OCI-LY7 (cell line): ENCODE measurements at regions not wholly inside any gene's neighbourhood (a gene's known extent, or its start where the extent isn't known, plus 50 kb on each side); places are given as distances from the start of the nearest gene placed in this dataset.

Experiments used
- BruUV-seq: library from RNA; stranded (reverse); fragments of 400-500 nt; replicated peaks from 2 replicates; lab custom pipeline; 2021; lab: Mats Ljungman, UMichigan
- CTCF ChIA-PET: fragments of 300-600 bp; sonication (Branson Sonifier 250); formaldehyde crosslinking; loops from one replicate; lab custom pipeline; 2022; ENCODE audit warnings: antibody characterized with exemption; ENCODE audit not compliant: unreplicated experiment; lab: Charles Lee
- POLR2A ChIA-PET: fragments of 300-600 bp; sonication (Branson Sonifier 250); formaldehyde crosslinking; loops from one replicate; lab custom pipeline; 2022; ENCODE audit warnings: antibody characterized with exemption; lab: Charles Lee
- DNase-seq: peaks from one replicate; pipeline ENCODE4 v3.0.0-alpha.2; 2015; ENCODE audit warnings: low spot score
- H2AFZ ChIP-seq: fragments of 200-600 bp; sonication (generic), shearing (Covaris generic); 2 replicates; pipeline ENCODE4 v1.6.1; 2014; ENCODE audit warnings: mild to moderate bottlenecking, antibody characterized with exemption, low read length, moderate library complexity
- H3K27ac ChIP-seq: fragments of 200-600 bp; sonication (generic); 2 replicates; pipeline ENCODE4 v1.5.1; 2014; ENCODE audit warnings: mixed run types, low read depth, mild to moderate bottlenecking, moderate library complexity, low read length, inconsistent platforms; ENCODE audit not compliant: poor library complexity, severe bottlenecking
- H3K36me3 ChIP-seq: fragments of 200-600 bp; sonication (generic); 2 replicates; pipeline ENCODE4 v1.6.1; 2014; ENCODE audit warnings: mild to moderate bottlenecking, antibody characterized with exemption, low read length, moderate library complexity, mixed read lengths; ENCODE audit not compliant: insufficient read depth
- H3K4me1 ChIP-seq: fragments of 200-600 bp; sonication (generic); 2 replicates; pipeline ENCODE4 v1.5.1; 2014; ENCODE audit warnings: mild to moderate bottlenecking, low read length; ENCODE audit not compliant: insufficient read depth, poor library complexity, severe bottlenecking
- H3K4me2 ChIP-seq: fragments of 200-600 bp; sonication (generic); 2 replicates; pipeline ENCODE4 v1.6.1; 2014; ENCODE audit warnings: mild to moderate bottlenecking, low read length
- H3K4me3 ChIP-seq: fragments of 200-600 bp; sonication (generic); 2 replicates; pipeline ENCODE4 v1.5.1; 2014; ENCODE audit warnings: mild to moderate bottlenecking, low read depth, low read length; ENCODE audit not compliant: poor library complexity, severe bottlenecking
- H3K79me2 ChIP-seq: fragments of 200-600 bp; sonication (generic); 2 replicates; pipeline ENCODE4 v1.6.1; 2016; ENCODE audit warnings: low read depth, mild to moderate bottlenecking, low read length, moderate library complexity, mixed read lengths; ENCODE audit not compliant: insufficient read depth
- H3K9me2 ChIP-seq: fragments of 200-600 bp; sonication (generic); 2 replicates; pipeline ENCODE4 v1.6.1; 2016; ENCODE audit warnings: mild to moderate bottlenecking, low read length, mixed read lengths; ENCODE audit not compliant: insufficient read depth
- H3K9me3 ChIP-seq: fragments of 200-600 bp; sonication (generic); 2 replicates; pipeline ENCODE4 v1.6.1; 2014; ENCODE audit warnings: mild to moderate bottlenecking, mixed run types, low read length, mixed read lengths
- H4K20me1 ChIP-seq: fragments of 200-600 bp; sonication (generic); 2 replicates; pipeline ENCODE4 v1.6.1; 2014; ENCODE audit warnings: mild to moderate bottlenecking, antibody characterized with exemption, low read length, moderate library complexity, mixed read lengths; ENCODE audit not compliant: insufficient read depth
- CTCF ChIP-seq: fragments of 200-600 bp; sonication (generic); conservative IDR thresholded peaks from 2 replicates; pipeline ENCODE4 v1.5.1; 2014; ENCODE audit warnings: mild to moderate bottlenecking, antibody characterized with exemption, low read length, moderate library complexity, mixed read lengths
- EZH2phosphoT487 ChIP-seq: fragments of 200-600 bp; sonication (generic); IDR thresholded peaks from 2 replicates; pipeline ENCODE4 v1.6.1; 2018; ENCODE audit warnings: low read depth, borderline replicate concordance, mild to moderate bottlenecking, mixed run types, antibody characterized with exemption, low read length, moderate library complexity, mixed read lengths
- intact Hi-C: fragments of 100-400 bp; cut with micrococcal nuclease; formaldehyde crosslinking; loops from one replicate; pipeline ENCODE4 v1.10.0; 2022; ENCODE audit not compliant: unreplicated experiment

GRCh38 chr11:57083641-57084385 is 95.1 kb downstream of the OR5AK2 start:
- no peak overlapping the region for H3K4me3 ChIP-seq
- BruUV-seq, result no TSS peak
- H3K9me2 ChIP-seq, result no peaks in the 10 kb centered on the region
- H3K27ac ChIP-seq, result no peak overlapping the region
- H3K36me3 ChIP-seq, result no peaks in the 10 kb centered on the region
- no peak overlapping the region for H2AFZ ChIP-seq
- TF ChIP-seq CTCF (no peak), EZH2phosphoT487 (no peak)
- H3K79me2 ChIP-seq, result no peaks in the 10 kb centered on the region
- no peak overlapping the region for H3K4me2 ChIP-seq
- POLR2A ChIA-PET, result interaction anchor here (0.6 kb wide), 1 partner anchor 272 kb away, joined by 10 read pairs; no protein-coding TSS in a partner anchor
- H3K4me1 ChIP-seq, result no peaks in the 10 kb centered on the region
- intact Hi-C loops, result no loop called here
- CTCF ChIA-PET, result no interaction called here
- no peaks in the 10 kb centered on the region for H4K20me1 ChIP-seq
- DNase-seq, result no peak
- H3K9me3 ChIP-seq, result no peaks in the 10 kb centered on the region

GRCh38 chr11:57085611-57086010 is 96.1 kb upstream of the LRRC55 start:
- intact Hi-C loops, result no loop called here
- ChIA-PET POLR2A (no interaction called here), CTCF (no interaction called here)

More at GRCh38 chr11:57085611-57086010, 96.1 kb upstream of the LRRC55 start:
- Histone ChIP-seq H3K9me2 (no peaks in the 10 kb centered on the region), H3K4me1 (no peaks in the 10 kb centered on the region), H3K36me3 (no peaks in the 10 kb centered on the region), H3K4me3 (no peak overlapping the region), H2AFZ (no peak overlapping the region), H3K27ac (no peak overlapping the region), H3K9me3 (no peaks in the 10 kb centered on the region), H4K20me1 (no peaks in the 10 kb centered on the region), H3K4me2 (no peak overlapping the region), H3K79me2 (no peaks in the 10 kb centered on the region)
- no peak for TF ChIP-seq EZH2phosphoT487
- 0 out of 2 replicates have a peak, but pooled peaks have one; percentile 14 for TF ChIP-seq CTCF
- DNase-seq, result no peak
- BruUV-seq, result no TSS peak
